Right renal pelvis (tissue), 4 donors: ENCODE measurements at regions not wholly inside any gene's neighbourhood (a gene's known extent, or its start where the extent isn't known, plus 50 kb on each side); places are given as distances from the start of the nearest gene placed in this dataset.
"Not testable (repeated sequence)": the region's sequence is repeated elsewhere in the genome, so short reads cannot be mapped to it uniquely, and the experiment has no call there.

Experiments used
- DNase-seq, 4 donors: peaks; one replicate each; pipeline ENCODE4 v3.0.0-alpha.2; 2013; ENCODE audit warnings: low read depth in 4 of 4, low spot score in 3 of 4, missing footprints in 1 of 4

GRCh38 chr4:128653527-128654444, 155.7 kb upstream of the JADE1 start:
- DNase-seq = peak in 3 of 4 donors; percentile 44 to 53 (median 52)

DNA sequence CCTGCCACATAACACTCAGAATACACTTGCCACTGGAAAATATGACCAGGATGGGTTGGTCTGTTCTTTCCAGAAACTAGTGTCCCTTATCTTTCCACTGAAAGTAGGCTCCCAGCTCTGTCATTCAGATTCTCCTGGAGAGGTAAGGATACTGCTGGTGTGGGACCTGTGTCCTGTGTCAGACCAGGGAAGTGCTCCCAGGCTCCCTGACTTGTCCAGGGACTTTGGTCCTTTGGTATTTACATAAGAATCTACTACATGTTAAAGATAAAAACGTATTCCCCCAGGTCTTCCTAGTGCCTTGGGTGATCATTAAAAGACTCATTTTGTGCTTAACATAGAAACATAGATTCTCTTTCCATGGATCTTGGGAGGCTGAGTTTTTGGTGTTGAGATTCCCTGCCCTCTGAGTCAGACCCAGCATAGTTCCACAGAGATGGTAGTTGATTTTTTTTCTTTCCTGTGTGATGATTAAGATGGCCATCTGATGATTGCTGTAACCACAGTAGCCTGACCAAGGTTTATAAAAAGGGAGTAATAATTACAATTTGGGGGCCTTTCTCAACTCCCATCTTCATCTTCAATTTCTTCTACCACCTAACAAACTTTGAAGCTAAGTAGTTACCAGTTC, 159.8 kb upstream of the JADE1 start:
- DNase-seq = no peak

DNA sequence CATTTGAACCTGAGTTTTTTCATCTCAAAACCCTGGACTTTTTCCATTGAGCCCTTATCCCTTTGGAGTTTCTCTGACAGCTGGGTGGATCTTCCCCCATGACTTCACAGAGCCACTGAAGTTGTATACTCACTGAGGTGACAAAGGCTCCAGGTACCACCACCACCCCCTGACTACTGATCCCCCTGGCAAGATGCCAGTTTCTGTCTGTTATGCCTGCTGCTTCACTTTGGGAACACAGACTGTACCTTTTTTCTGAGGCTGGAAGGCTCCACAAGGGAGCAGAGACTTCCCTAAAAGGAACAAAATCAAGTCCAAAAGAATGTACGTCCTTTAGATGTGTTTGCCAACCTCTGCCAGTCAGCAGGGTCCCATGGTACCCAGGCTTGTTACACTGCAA, 160.3 kb upstream of the JADE1 start:
- DNase-seq = no peak

DNA sequence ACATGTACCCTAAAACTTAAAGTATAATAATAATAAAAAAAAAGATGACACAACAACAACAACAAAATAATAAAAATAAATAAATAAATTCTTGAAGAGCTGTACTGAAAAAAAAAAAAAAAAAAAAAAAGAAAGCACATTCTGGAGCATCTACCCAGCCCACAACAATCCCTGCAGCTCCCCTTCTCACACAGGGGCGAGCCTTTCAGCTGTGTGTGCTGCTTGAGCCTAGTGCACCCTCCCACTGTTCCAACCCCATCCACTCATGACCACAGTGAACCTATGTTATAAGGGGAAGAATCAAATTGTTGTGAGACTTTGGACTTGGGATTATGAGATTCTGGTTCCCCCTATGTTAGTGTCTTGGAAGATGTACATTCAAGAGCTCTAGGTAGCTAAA, 161.5 kb upstream of the JADE1 start:
- DNase-seq = no peak

DNA sequence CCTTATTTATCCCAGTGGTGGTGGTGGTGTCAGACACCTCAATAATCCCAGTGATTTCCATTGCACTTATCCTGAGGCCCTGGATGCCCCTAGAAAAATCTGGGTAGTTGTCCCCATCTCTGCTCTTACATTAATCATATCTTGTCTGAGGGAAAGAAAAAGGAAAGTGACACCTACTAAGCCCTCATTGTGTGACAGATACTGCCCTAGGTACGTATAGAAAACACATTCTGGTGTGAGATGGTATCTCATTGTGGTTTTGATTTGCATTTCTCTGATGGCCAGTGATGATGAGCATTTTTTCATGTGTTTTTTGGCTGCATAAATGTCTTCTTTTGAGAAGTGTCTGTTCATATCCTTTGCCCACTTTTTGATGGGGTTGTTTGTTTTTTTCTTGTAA, 162.6 kb upstream of the JADE1 start:
- not testable (repeated sequence) for DNase-seq

GRCh38 chr4:128644693-128645654, 164.5 kb upstream of the JADE1 start:
- DNase-seq = not testable (repeated sequence)

GRCh38 chr4:128644107-128644506, 165.4 kb upstream of the JADE1 start:
- DNase-seq = not testable (repeated sequence)

DNA sequence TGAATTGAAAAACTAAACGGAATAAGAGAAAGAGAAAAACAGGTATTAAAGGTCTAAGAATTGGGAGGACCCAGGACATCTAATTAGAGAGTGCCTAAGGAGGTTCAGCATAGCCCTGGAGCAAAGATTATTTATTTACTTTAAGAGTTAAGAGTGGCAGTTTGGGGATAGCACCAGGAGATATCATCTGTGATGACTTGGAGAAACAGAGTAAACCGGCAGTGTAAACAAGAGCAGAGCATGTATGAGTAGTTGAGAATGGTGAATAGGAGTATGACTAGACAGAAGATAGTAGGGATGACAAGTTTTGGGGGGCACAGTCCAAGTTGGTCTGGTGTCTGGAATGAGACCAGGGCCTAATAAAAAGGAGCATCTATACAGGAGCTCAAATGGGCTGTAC, 167.9 kb upstream of the JADE1 start:
- DNase-seq = not testable (repeated sequence)

- DNase-seq = no peak
Measured at GRCh38 chr4:128639541-128640270, 169.8 kb upstream of the JADE1 start.

DNA sequence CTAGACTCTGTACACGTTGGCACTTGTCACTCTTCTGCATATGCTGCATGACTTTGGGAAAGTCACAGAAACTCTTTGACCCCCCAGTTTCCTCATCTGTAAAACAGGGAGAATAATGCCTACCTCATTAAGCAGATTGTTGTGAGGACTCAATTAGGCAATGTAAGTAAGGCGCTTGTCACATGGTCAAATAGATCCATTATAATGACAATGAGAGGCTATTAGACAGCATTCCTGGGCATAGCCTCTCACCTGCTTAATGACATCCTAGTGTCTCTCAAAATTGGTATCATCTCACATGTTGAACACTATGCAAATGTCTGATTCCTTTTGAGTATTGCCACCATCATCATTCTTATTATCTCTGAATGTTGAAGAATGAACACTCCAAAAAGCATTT, 172.6 kb upstream of the JADE1 start:
- no peak for DNase-seq

- DNase-seq = no peak
Measured at GRCh38 chr4:128635955-128636560, 173.4 kb upstream of the JADE1 start.

GRCh38 chr4:128635141-128635954, 174.2 kb upstream of the JADE1 start:
- no peak for DNase-seq

GRCh38 chr4:128633067-128633466, 176.4 kb upstream of the JADE1 start:
- DNase-seq = no peak

DNA sequence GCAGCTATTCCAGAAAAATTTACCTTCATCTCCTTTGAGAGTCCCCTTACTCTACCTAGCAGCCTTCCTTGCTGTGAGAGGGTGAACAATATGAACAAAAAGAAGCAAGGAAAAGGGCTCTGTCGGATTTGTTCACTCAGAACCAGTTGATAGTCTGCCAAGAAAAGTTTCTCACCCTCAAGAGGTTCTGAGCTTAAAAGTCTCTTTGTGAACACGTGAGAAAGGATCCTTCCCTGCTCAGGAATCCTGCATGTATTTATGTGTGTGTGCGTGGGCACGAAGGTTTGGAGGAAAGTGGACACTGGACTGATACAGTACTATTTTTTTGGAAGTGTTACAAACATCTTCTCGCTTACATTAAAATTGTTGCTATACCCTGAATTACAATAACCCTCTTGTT, 178.6 kb upstream of the JADE1 start:
- no peak for DNase-seq

- no peak for DNase-seq
Measured at GRCh38 chr4:128623508-128624215, 185.8 kb upstream of the JADE1 start.

- not testable (repeated sequence) for DNase-seq
Measured at GRCh38 chr4:128620279-128620965, 189.1 kb upstream of the JADE1 start.

DNA sequence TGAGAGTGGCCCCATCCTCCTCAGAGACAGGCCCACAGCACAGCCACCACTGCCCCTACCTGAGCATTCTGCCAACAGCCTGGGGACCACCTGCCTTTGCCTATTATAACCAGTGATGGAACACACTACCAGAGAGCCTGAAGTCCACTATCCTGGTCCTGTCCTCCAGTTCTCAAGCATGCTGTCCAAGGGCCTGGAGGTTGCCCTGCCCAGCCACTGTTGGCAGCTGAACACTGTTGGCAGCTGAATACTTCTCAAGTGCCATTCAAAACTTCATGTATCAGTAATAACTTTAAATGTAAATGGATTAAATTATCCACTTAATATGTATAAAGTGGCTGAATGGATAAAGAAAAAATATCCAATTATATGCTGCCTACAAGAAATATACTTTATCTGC, 194.3 kb upstream of the JADE1 start:
- DNase-seq = no peak

DNA sequence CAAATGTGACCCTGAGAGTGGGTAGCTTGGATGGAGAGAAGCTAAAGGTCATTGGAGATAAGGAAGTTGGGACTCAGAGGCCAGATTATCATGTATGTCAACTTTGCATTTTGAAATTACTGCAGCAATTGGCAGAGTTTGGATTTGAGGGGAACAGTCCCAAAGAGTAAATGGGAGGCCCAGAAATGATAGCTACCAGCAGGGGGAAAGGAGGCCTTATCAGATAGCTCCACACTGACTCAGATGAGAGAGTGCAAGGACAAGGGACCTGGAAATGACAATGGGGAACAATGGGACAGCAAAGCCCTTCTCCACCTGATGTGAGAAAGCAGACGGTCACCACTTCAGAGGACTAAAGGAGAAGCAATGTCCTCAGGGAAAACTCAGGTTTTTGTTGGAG, 201.5 kb upstream of the JADE1 start:
- no peak for DNase-seq
